ENCODE measurements at regions not wholly inside any gene's neighbourhood (a gene's known extent, or its start where the extent isn't known, plus 50 kb on each side); places are given as distances from the start of the nearest gene placed in this dataset.
"Not testable (repeated sequence)": the region's sequence is repeated elsewhere in the genome, so short reads cannot be mapped to it uniquely, and the experiment has no call there.

DNA sequence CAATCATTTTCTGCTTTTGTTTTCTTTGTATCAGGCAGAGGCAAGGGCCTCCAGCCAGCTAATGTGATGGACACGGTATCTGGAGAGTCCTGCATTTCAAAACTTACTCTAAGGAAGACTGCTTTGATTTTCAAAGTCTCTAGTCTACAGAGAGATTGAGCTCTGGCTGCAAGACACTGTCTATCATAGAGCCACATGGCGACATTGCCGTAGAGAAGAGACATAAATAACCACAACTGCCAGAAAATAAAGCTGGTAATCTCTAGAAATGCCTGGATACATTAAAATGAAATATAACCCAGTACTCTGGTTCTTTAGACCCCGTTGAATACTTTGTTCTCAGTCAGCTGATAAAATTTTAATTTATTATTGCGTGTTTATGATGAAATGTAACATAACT, 90.8 kb downstream of the OTUD1 start:
- Histone ChIP-seq H3K27me3 (ENCODE audit: low read depth) (no peaks in the 10 kb centered on the region), H3K4me1 (no peaks in the 10 kb centered on the region), H3K36me3 (replicated peaks) (no peaks in the 10 kb centered on the region), H3K4me3 (no peak overlapping the region), H3K9me3 (no peaks in the 10 kb centered on the region)
- DNase-seq (ENCODE audit: low spot score in 2 of 2): no peak
- in situ Hi-C loops (cut with MboI; ENCODE audit: low sequenced_read_pairs): loop anchor here (25.0 kb wide), 2 partner anchors 217 to 367 kb away; no protein-coding TSS in a partner anchor

DNA sequence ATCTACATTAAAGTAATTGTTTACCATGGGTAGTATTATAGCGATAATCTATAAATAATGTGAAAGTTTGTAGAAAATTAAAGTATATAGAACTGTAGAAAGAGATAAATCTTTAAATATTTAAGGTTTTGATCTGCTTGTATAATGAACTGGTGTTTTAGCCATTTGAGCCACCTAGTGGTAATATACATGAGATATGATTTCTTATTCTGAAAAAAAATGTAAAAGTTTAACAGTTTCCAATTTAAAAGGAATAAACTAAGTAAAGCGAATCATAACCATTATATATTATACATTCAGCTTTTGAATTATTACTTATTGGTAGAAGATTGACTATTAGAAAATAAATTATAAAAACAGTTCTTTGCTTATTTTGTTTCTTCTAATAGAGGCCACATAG, 91.2 kb downstream of the OTUD1 start:
- in situ Hi-C loops (cut with MboI; ENCODE audit: low sequenced_read_pairs): loop anchor here (25.0 kb wide), 2 partner anchors 218 to 368 kb away; no protein-coding TSS in a partner anchor
- H3K27me3 ChIP-seq (ENCODE audit: low read depth): no peaks in the 10 kb centered on the region
- H3K36me3 ChIP-seq (replicated peaks): no peaks in the 10 kb centered on the region
- no peaks in the 10 kb centered on the region for H3K4me1 ChIP-seq
- no peak overlapping the region for H3K4me3 ChIP-seq
- H3K9me3 ChIP-seq: no peaks in the 10 kb centered on the region
- no peak for DNase-seq (ENCODE audit: low spot score in 2 of 2)

GRCh38 chr10:23533212-23533611, 94.3 kb downstream of the OTUD1 start:
- Histone ChIP-seq H3K4me3 (no peak overlapping the region), H3K27me3 (ENCODE audit: low read depth) (no peaks in the 10 kb centered on the region), H3K9me3 (no peaks in the 10 kb centered on the region), H3K36me3 (replicated peaks) (no peaks in the 10 kb centered on the region), H3K4me1 (no peaks in the 10 kb centered on the region)
- in situ Hi-C loops (cut with MboI; ENCODE audit: low sequenced_read_pairs): loop anchor here (25.0 kb wide), 2 partner anchors 221 to 371 kb away; no protein-coding TSS in a partner anchor
- DNase-seq (ENCODE audit: low spot score in 2 of 2): no peak

DNA sequence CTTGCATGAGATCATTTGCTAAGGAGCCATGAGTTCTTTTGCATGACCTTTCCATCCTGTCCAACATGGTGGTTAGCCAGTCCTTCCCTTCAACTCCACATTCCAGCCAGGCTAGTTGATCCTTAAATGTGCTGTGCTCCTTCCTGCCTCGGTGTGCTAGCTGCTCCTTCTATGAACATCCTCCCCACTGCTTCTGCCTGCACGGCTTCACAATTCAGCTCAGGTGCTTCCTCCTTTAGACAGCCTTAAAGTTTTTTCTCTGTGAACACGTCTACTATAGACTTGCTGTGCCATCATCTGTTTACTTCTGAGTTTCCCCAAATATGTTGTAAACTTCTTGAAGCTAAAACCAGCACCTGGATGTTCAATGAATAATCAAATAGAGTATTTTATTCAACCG, 95.5 kb downstream of the OTUD1 start:
- H3K4me3 ChIP-seq: no peak overlapping the region
- in situ Hi-C loops (cut with MboI; ENCODE audit: low sequenced_read_pairs): loop anchor here (25.0 kb wide), 2 partner anchors 222 to 372 kb away; no protein-coding TSS in a partner anchor
- H3K4me1 ChIP-seq: no peaks in the 10 kb centered on the region
- H3K9me3 ChIP-seq: no peaks in the 10 kb centered on the region
- H3K27me3 ChIP-seq (ENCODE audit: low read depth): no peaks in the 10 kb centered on the region
- DNase-seq (ENCODE audit: low spot score in 2 of 2): no peak
- H3K36me3 ChIP-seq (replicated peaks): no peaks in the 10 kb centered on the region

GRCh38 chr10:23534761-23535160, 95.9 kb downstream of the OTUD1 start:
- Histone ChIP-seq H3K4me3 (no peak overlapping the region), H3K27me3 (ENCODE audit: low read depth) (no peaks in the 10 kb centered on the region), H3K36me3 (replicated peaks) (no peaks in the 10 kb centered on the region), H3K4me1 (no peaks in the 10 kb centered on the region), H3K9me3 (no peaks in the 10 kb centered on the region)
- in situ Hi-C loops (cut with MboI; ENCODE audit: low sequenced_read_pairs): loop anchor here (25.0 kb wide), 2 partner anchors 222 to 372 kb away; no protein-coding TSS in a partner anchor
- DNase-seq (ENCODE audit: low spot score in 2 of 2): no peak

GRCh38 chr10:23535381-23535780, 96.5 kb downstream of the OTUD1 start:
- Histone ChIP-seq H3K4me1 (no peaks in the 10 kb centered on the region), H3K36me3 (replicated peaks) (no peaks in the 10 kb centered on the region), H3K4me3 (no peak overlapping the region), H3K27me3 (ENCODE audit: low read depth) (no peaks in the 10 kb centered on the region), H3K9me3 (no peaks in the 10 kb centered on the region)
- DNase-seq (ENCODE audit: low spot score in 2 of 2): no peak
- in situ Hi-C loops (cut with MboI; ENCODE audit: low sequenced_read_pairs): loop anchor here (25.0 kb wide), 2 partner anchors 223 to 373 kb away; no protein-coding TSS in a partner anchor

DNA sequence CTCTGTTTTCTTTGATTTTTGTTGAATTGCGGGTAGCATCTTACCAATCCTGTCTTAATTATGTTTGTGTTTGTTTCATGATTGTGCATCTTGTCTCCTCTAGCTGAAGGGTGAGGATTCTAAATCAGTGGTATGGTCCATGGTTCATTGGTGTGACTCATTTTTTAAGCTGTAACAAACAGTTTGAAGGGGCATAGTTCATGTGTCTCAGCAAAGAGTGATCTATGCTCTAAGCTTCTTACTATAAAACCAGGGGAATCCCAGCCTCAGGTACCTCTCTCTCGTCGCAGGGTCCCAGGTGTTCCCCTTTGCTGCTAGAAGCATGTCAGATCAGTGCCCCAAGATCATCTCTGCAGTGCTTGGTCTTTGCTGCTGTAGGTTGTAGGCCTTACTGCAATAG, 100.1 kb downstream of the OTUD1 start:
- Histone ChIP-seq H3K4me1 (no peaks in the 10 kb centered on the region), H3K9me3 (no peaks in the 10 kb centered on the region), H3K4me3 (no peak overlapping the region), H3K27me3 (ENCODE audit: low read depth) (no peaks in the 10 kb centered on the region), H3K36me3 (replicated peaks) (no peaks in the 10 kb centered on the region)
- in situ Hi-C loops (cut with MboI; ENCODE audit: low sequenced_read_pairs): loop anchor here (25.0 kb wide), 2 partner anchors 227 to 377 kb away; no protein-coding TSS in a partner anchor
- DNase-seq (ENCODE audit: low spot score in 2 of 2): no peak

GRCh38 chr10:23540401-23541030, 101.6 kb downstream of the OTUD1 start:
- no peak overlapping the region for H3K4me3 ChIP-seq
- no peaks in the 10 kb centered on the region for H3K4me1 ChIP-seq
- no peaks in the 10 kb centered on the region for H3K36me3 ChIP-seq (replicated peaks)
- no peak for DNase-seq (ENCODE audit: low spot score in 2 of 2)
- no peaks in the 10 kb centered on the region for H3K27me3 ChIP-seq (ENCODE audit: low read depth)
- H3K9me3 ChIP-seq: no peaks in the 10 kb centered on the region
- in situ Hi-C loops (cut with MboI; ENCODE audit: low sequenced_read_pairs): loop anchor here (25.0 kb wide), 2 partner anchors 228 to 378 kb away; no protein-coding TSS in a partner anchor

- in situ Hi-C loops (cut with MboI; ENCODE audit: low sequenced_read_pairs): loop anchor here (25.0 kb wide), 2 partner anchors 232 to 382 kb away; no protein-coding TSS in a partner anchor
- H3K9me3 ChIP-seq: no peaks in the 10 kb centered on the region
- no peak for DNase-seq (ENCODE audit: low spot score in 2 of 2)
- no peak overlapping the region for H3K4me3 ChIP-seq
- no peaks in the 10 kb centered on the region for H3K4me1 ChIP-seq
- H3K27me3 ChIP-seq (ENCODE audit: low read depth): no peaks in the 10 kb centered on the region
- H3K36me3 ChIP-seq (replicated peaks): no peaks in the 10 kb centered on the region
These were observed 105.0 kb downstream of the OTUD1 start for GRCh38 chr10:23543691-23544380.

GRCh38 chr10:23545866-23546265, 107.0 kb downstream of the OTUD1 start:
- not testable (repeated sequence) for H3K4me1 ChIP-seq; H3K4me3 ChIP-seq; H3K36me3 ChIP-seq (replicated peaks); H3K9me3 ChIP-seq; DNase-seq (ENCODE audit: low spot score in 2 of 2); H3K27me3 ChIP-seq (ENCODE audit: low read depth)
- in situ Hi-C loops (cut with MboI; ENCODE audit: low sequenced_read_pairs): loop anchor here (25.0 kb wide), 2 partner anchors 234 to 384 kb away; no protein-coding TSS in a partner anchor

DNA sequence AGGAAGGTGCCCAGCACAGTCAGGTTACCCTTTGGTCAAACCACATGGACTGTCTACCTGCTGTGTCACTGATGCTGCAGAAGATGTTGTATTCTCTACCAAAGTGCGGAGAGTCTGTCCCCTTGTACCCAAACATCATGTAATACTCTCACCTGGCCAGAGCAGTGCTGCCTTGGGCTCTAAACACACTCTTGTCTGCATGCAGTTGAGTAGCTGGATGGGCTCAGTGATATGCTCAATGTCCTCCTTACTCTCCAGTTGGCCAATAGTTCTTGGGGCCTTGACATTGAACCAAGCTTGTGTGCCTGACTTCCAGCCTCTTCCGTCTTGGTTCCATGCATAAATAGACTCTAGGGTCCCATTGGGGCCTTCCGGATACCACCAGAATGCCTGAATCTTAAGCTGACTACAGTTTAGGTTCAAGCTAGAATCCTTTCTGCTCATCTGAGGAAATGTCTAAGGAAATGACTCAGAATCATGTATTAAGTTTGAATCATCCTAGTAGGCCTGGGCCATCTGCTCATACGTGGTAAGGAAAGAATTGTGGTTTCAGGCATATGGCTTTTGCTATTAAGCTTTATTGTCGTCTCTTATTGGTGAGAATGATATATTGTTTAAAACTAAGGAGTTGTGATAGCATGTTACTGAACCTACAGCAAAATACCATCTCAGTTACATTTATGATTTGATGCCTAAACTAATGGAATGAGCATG, 118.0 kb downstream of the OTUD1 start:
- in situ Hi-C loops (cut with MboI; ENCODE audit: low sequenced_read_pairs): no loop called here
- Histone ChIP-seq H3K9me3 (no peaks in the 10 kb centered on the region), H3K4me3 (no peak overlapping the region), H3K4me1 (no peaks in the 10 kb centered on the region), H3K36me3 (replicated peaks) (no peaks in the 10 kb centered on the region), H3K27me3 (ENCODE audit: low read depth) (no peaks in the 10 kb centered on the region)
- no peak for DNase-seq (ENCODE audit: low spot score in 2 of 2)

- no peaks in the 10 kb centered on the region for H3K27me3 ChIP-seq (ENCODE audit: low read depth)
- DNase-seq (ENCODE audit: low spot score in 2 of 2): no peak
- no peaks in the 10 kb centered on the region for H3K9me3 ChIP-seq
- H3K36me3 ChIP-seq (replicated peaks): no peaks in the 10 kb centered on the region
- in situ Hi-C loops (cut with MboI; ENCODE audit: low sequenced_read_pairs): no loop called here
- H3K4me1 ChIP-seq: no peaks in the 10 kb centered on the region
- H3K4me3 ChIP-seq: no peak overlapping the region
These were observed 118.9 kb downstream of the OTUD1 start for GRCh38 chr10:23557777-23558176.

DNA sequence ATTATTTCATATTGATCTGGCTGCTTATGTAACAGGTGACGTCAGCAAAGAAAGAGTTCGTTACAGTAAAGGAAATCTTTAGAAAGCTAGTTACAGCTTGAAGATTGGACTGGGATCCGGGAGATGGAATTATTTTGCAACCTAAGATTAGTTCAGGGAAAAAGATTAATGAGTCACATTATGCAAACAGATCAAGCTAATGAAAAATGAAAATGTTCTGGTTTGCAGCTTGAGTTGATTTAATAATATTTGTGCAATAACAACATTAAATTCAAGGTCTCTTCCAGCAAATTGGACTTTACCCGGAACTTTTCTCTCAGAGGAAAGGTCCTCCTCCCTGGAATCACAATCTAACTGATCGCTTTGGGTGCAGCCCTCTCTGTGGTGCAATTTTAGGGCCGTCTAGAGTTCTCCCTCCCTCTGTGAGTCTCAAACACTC, 119.5 kb downstream of the OTUD1 start:
- Histone ChIP-seq H3K9me3 (no peaks in the 10 kb centered on the region), H3K4me1 (no peaks in the 10 kb centered on the region), H3K27me3 (ENCODE audit: low read depth) (no peaks in the 10 kb centered on the region), H3K4me3 (no peak overlapping the region), H3K36me3 (replicated peaks) (no peaks in the 10 kb centered on the region)
- DNase-seq (ENCODE audit: low spot score in 2 of 2): no peak
- in situ Hi-C loops (cut with MboI; ENCODE audit: low sequenced_read_pairs): no loop called here
